ENCODE measurements at regions not wholly inside any gene's neighbourhood (a gene's known extent, or its start where the extent isn't known, plus 50 kb on each side); places are given as distances from the start of the nearest gene placed in this dataset.

DNA sequence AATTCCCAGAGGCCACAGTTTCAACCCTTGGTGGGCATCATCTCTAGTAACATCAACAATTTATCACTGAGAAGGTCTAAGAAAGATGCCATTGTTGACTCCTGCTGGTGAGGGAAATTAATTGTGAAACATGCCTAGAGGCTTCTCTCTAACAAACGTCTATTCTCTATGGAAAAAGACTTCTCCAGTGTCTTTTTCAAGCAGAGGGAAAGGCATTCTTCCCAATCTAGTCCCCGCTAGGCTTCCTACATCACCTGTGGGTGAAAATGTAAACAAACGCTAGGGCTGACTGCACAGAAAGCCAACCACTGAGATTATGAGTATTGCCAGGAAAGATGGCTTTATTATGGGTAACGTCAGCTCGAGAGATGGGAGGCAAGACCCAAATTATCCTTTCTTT lies 677.4 kb downstream of the NCAM2 start:
- TF ChIP-seq, protein P1, sequence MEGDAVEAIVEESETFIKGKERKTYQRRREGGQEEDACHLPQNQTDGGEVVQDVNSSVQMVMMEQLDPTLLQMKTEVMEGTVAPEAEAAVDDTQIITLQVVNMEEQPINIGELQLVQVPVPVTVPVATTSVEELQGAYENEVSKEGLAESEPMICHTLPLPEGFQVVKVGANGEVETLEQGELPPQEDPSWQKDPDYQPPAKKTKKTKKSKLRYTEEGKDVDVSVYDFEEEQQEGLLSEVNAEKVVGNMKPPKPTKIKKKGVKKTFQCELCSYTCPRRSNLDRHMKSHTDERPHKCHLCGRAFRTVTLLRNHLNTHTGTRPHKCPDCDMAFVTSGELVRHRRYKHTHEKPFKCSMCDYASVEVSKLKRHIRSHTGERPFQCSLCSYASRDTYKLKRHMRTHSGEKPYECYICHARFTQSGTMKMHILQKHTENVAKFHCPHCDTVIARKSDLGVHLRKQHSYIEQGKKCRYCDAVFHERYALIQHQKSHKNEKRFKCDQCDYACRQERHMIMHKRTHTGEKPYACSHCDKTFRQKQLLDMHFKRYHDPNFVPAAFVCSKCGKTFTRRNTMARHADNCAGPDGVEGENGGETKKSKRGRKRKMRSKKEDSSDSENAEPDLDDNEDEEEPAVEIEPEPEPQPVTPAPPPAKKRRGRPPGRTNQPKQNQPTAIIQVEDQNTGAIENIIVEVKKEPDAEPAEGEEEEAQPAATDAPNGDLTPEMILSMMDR (IDR thresholded peaks at IDR 0.05; ENCODE audit: low read depth, low read length): no peak
- DNase-seq (ENCODE audit: extremely low read depth, low read depth): no peak

DNA sequence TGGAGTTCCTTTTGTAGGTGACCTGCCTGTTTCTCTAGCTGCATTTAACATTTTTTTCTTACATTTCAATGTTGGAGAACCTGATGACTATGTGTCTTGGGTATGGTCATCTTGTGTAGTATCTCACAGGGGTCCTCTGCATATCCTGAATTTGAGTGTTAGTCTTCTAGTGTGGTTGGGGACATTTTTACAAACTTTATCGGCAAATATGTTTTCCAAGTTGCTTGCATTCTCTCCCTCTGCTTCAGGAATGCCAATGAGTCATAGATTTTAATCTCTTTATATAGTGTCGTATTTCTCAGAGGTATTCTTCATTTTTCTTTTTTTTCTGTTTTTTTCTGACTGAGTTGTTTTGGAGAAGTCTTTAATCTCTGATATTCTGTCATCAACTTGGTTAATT lies 684.0 kb downstream of the NCAM2 start:
- no peak for DNase-seq (ENCODE audit: extremely low read depth, low read depth)
- TF ChIP-seq, protein P1 (IDR thresholded peaks at IDR 0.05; ENCODE audit: low read depth, low read length): no peak

GRCh38 chr21:21688889-21689288 lies 690.7 kb downstream of the NCAM2 start:
- TF ChIP-seq, protein P1 (IDR thresholded peaks at IDR 0.05; ENCODE audit: low read depth, low read length): peak; percentile 44
- DNase-seq (ENCODE audit: extremely low read depth, low read depth): no peak

DNA sequence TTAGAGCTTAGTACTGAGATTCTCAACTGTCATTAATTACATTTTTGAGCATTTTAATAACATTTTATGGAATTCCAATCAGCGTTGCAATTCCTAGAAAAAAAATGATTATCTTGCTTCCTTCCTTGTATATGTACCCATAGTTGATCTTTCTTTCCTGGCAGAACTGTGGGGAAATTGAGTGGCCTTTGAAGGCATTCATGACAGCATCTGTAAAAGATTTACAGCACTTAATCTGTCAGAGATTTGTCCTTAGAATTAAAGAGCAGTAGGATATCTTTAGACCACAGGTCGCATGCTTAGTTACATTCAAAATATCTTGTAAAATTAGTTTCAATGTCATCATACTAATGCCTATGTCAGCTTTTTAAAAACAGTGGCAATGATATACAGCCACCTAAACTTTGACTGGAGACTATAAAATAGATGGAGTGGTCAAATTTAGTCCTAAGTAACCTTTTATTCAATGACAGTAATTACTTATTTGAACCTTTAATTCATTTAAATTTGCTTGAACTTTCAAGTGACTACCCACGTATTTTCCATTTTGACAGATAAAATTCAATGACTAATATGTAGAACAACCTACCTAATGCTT lies 692.0 kb downstream of the NCAM2 start:
- no peak for DNase-seq (ENCODE audit: extremely low read depth, low read depth)
- TF ChIP-seq, protein P1 (IDR thresholded peaks at IDR 0.05; ENCODE audit: low read depth, low read length): no peak

DNA sequence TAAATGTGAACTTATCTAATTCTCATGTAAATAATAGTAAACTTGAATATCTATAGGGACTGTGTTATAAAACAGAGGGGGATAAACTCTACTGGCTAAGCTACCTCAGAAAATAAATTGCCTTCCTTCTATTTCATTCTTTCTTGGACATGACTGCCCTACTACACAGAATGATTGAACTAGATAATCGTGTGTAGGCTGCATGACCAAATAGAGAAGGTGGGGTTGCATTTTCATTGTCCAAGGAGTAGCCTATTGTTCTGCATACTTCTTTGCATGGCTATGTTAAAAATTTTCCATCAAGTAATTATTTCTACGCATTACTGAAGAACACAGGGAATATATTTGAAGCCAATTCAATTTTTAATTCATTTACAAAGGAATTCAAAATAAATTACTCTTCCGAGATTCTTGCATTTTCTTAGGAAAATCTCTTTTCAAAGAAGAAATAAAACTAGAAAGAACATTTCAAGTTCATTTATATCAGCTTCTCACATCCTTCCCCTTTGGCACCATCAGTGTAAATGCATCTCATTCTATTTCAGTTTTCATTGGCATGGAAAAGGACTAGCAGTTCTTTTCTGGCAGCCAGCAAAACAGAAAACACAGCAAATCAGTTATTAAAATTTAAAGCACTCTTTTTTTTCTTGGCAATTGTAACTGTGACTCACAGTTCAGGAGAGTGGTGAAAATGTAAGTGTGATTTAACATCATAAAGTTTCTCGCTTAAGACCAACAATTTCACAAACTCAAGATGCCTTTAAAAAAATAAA lies 714.7 kb downstream of the NCAM2 start:
- DNase-seq (ENCODE audit: extremely low read depth, low read depth): no peak
- TF ChIP-seq, protein P1 (IDR thresholded peaks at IDR 0.05; ENCODE audit: low read depth, low read length): no peak

- no peak for DNase-seq (ENCODE audit: extremely low read depth, low read depth)
- TF ChIP-seq, protein P1 (IDR thresholded peaks at IDR 0.05; ENCODE audit: low read depth, low read length): no peak
These were observed 715.5 kb downstream of the NCAM2 start for GRCh38 chr21:21713651-21714180.

- DNase-seq (ENCODE audit: extremely low read depth, low read depth): peak; percentile 20
- TF ChIP-seq, protein P1 (IDR thresholded peaks at IDR 0.05; ENCODE audit: low read depth, low read length): no peak
These were observed 716.2 kb downstream of the NCAM2 start for GRCh38 chr21:21714426-21714825.
